ENCODE measurements at regions not wholly inside any gene's neighbourhood (a gene's known extent, or its start where the extent isn't known, plus 50 kb on each side); places are given as distances from the start of the nearest gene placed in this dataset.

DNA sequence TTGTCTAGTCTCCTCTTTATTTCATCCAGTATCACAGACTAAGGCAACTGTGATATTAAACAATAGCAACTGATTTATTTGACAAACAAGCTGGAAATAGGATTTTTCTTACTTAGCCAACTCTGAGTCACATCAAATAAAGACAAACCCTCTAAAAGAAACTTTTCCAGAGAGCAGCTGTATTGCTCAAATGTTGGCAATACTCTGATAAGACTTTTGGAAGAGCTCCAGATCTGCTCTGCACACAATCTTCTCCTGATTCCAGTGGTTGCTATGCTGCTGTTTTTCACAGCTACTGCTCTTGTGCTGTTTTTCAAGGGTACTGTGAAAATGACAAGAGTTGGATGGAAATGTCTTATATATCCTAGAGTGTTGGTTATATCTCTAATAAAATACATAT, 1479.2 kb downstream of the SLITRK5 start (continued):
- TF ChIP-seq NR2C2 (CRISPR knock-in tag; IDR thresholded peaks at IDR 0.05) (no peak), NR2C2 (tag; IDR thresholded peaks at IDR 0.05) (no peak), NFIC (IDR thresholded peaks at IDR 0.05) (no peak), ZNF184 (CRISPR knock-in tag; IDR thresholded peaks at IDR 0.05) (no peak), ZNF197 (CRISPR knock-in tag; IDR thresholded peaks at IDR 0.05; ENCODE audit: low read depth) (no peak), SIN3A (IDR thresholded peaks at IDR 0.05; ENCODE audit: borderline replicate concordance in 2 of 2, control insufficient read depth in 1 of 2, low read depth in 2 of 2, low read length in 2 of 2) (no peak), EZH2 (IDR thresholded peaks at IDR 0.05; ENCODE audit: borderline replicate concordance, low read depth, low read length) (no peak), HDAC3 (IDR thresholded peaks at IDR 0.05; ENCODE audit: borderline replicate concordance, partially characterized antibody) (no peak)

DNA sequence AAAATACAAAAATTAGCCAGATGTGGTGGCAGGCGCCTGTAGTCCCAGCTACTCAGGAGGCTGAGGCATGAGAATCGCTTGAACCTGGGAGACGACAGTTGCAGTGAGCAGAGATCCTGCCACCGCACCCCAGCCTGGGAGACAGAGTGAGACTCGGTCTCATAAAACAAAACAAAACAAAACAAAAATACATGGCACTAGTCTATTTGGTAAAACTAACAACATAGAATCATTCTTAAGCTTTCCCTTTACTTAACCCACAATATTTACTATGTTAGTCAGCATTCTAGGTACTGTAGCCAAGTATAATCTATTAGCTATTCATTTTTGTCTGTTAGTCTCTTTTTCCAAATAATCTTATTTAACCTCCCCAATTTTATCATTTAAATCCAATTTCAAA, 1482.8 kb downstream of the SLITRK5 start:
- no peak overlapping the region for H3K4me3 ChIP-seq
- no peak for FAIRE-seq
- ChIA-PET POLR2A (no interaction called here), CTCF (ENCODE audit: low intra/inter-chr PET ratio) (no interaction called here)
- H3K9me3 ChIP-seq (replicated peaks; ENCODE audit: control insufficient read depth, insufficient read depth, low read depth, low read length), result no peaks in the 10 kb centered on the region
- DNase-seq (ENCODE audit: extremely low read depth in 1 of 4, low spot score in 3 of 4), result no peak
- no peaks in the 10 kb centered on the region for H4K20me1 ChIP-seq (replicated peaks; ENCODE audit: control insufficient read depth, insufficient read depth, low read length)
- intact Hi-C loops (cut with micrococcal nuclease) (no loop called here), in situ Hi-C loops (cut with MboI) (no loop called here)
- no peak overlapping the region for H2AFZ ChIP-seq (ENCODE audit: low read depth, low read length)
- H3K4me1 ChIP-seq (replicated peaks in 1 of 2; ENCODE audit: control insufficient read depth in 2 of 2, insufficient read depth in 2 of 2, low read length in 2 of 2), result no peaks in the 10 kb centered on the region
- H3K9ac ChIP-seq (ENCODE audit: insufficient read depth in 1 of 2, low read depth in 2 of 2, low read length in 2 of 2), result no peak overlapping the region
- H3K79me2 ChIP-seq (ENCODE audit: control insufficient read depth, insufficient read depth, low read length), result no peaks in the 10 kb centered on the region
- WGBS (ENCODE audit: insufficient coverage, low coverage, missing lambda C conversion rate), result 3% methylated on average over 5 of the region's 5 CpGs
- H3K36me3 ChIP-seq (ENCODE audit: control insufficient read depth, insufficient read depth, low read length), result no peaks in the 10 kb centered on the region
- H3K27me3 ChIP-seq (ENCODE audit: control insufficient read depth in 2 of 2, insufficient read depth in 2 of 2, low read length in 2 of 2), result no peaks in the 10 kb centered on the region
- no TSS peak for BruUV-seq (replicated peaks)
- no peak overlapping the region for H3K27ac ChIP-seq (ENCODE audit: extremely low read depth, low read depth, low read length)
- no peaks in the 10 kb centered on the region for H3K9me1 ChIP-seq (ENCODE audit: control insufficient read depth, insufficient read depth, low read length)
- H3K4me2 ChIP-seq (ENCODE audit: insufficient read depth, low read length), result no peak overlapping the region
- ATAC-seq, result no peak
- no peak for TF ChIP-seq ARID2 (IDR thresholded peaks at IDR 0.05)
- TF ChIP-seq HDAC3 (IDR thresholded peaks at IDR 0.05; ENCODE audit: borderline replicate concordance, partially characterized antibody), result no peak
- TF ChIP-seq RFX7 (CRISPR knock-in tag; IDR thresholded peaks at IDR 0.05), result no peak
- TF ChIP-seq, protein P1, sequence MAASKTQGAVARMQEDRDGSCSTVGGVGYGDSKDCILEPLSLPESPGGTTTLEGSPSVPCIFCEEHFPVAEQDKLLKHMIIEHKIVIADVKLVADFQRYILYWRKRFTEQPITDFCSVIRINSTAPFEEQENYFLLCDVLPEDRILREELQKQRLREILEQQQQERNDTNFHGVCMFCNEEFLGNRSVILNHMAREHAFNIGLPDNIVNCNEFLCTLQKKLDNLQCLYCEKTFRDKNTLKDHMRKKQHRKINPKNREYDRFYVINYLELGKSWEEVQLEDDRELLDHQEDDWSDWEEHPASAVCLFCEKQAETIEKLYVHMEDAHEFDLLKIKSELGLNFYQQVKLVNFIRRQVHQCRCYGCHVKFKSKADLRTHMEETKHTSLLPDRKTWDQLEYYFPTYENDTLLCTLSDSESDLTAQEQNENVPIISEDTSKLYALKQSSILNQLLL (CRISPR knock-in tag; IDR thresholded peaks at IDR 0.05; ENCODE audit: borderline replicate concordance), result no peak
- no peak for TF ChIP-seq THRAP3 (IDR thresholded peaks at IDR 0.05; ENCODE audit: borderline replicate concordance)
- no peak for TF ChIP-seq ZNF146 (CRISPR knock-in tag; IDR thresholded peaks at IDR 0.05; ENCODE audit: unreplicated experiment)
- TF ChIP-seq, protein P2, sequence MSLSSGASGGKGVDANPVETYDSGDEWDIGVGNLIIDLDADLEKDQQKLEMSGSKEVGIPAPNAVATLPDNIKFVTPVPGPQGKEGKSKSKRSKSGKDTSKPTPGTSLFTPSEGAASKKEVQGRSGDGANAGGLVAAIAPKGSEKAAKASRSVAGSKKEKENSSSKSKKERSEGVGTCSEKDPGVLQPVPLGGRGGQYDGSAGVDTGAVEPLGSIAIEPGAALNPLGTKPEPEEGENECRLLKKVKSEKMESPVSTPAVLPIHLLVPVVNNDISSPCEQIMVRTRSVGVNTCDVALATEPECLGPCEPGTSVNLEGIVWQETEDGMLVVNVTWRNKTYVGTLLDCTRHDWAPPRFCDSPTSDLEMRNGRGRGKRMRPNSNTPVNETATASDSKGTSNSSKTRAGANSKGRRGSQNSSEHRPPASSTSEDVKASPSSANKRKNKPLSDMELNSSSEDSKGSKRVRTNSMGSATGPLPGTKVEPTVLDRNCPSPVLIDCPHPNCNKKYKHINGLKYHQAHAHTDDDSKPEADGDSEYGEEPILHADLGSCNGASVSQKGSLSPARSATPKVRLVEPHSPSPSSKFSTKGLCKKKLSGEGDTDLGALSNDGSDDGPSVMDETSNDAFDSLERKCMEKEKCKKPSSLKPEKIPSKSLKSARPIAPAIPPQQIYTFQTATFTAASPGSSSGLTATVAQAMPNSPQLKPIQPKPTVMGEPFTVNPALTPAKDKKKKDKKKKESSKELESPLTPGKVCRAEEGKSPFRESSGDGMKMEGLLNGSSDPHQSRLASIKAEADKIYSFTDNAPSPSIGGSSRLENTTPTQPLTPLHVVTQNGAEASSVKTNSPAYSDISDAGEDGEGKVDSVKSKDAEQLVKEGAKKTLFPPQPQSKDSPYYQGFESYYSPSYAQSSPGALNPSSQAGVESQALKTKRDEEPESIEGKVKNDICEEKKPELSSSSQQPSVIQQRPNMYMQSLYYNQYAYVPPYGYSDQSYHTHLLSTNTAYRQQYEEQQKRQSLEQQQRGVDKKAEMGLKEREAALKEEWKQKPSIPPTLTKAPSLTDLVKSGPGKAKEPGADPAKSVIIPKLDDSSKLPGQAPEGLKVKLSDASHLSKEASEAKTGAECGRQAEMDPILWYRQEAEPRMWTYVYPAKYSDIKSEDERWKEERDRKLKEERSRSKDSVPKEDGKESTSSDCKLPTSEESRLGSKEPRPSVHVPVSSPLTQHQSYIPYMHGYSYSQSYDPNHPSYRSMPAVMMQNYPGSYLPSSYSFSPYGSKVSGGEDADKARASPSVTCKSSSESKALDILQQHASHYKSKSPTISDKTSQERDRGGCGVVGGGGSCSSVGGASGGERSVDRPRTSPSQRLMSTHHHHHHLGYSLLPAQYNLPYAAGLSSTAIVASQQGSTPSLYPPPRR (CRISPR knock-in tag; IDR thresholded peaks at IDR 0.05; ENCODE audit: borderline replicate concordance), result no peak
- TF ChIP-seq, protein P3, sequence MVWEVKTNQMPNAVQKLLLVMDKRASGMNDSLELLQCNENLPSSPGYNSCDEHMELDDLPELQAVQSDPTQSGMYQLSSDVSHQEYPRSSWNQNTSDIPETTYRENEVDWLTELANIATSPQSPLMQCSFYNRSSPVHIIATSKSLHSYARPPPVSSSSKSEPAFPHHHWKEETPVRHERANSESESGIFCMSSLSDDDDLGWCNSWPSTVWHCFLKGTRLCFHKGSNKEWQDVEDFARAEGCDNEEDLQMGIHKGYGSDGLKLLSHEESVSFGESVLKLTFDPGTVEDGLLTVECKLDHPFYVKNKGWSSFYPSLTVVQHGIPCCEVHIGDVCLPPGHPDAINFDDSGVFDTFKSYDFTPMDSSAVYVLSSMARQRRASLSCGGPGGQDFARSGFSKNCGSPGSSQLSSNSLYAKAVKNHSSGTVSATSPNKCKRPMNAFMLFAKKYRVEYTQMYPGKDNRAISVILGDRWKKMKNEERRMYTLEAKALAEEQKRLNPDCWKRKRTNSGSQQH (CRISPR knock-in tag; IDR thresholded peaks at IDR 0.05), result no peak

All from K562 (cell line).